Peyer's patch (tissue), 4 donors: ENCODE measurements at regions not wholly inside any gene's neighbourhood (a gene's known extent, or its start where the extent isn't known, plus 50 kb on each side); places are given as distances from the start of the nearest gene placed in this dataset.
A peak's percentile ranks its signal among the peaks of the same experiment; 100 is the strongest.
"Not testable (repeated sequence)": the region's sequence is repeated elsewhere in the genome, so short reads cannot be mapped to it uniquely, and the experiment has no call there.

Source experiments
- DNase-seq, 3 donors: peaks; one replicate each; pipeline ENCODE4 v3.0.0-alpha.2; 2017 to 2019
- H3K27ac ChIP-seq, 4 donors: fragments of 200-600 bp; sonication (generic); one replicate each; pipeline ENCODE4 v1.5.1; 2016 to 2019
- H3K27me3 ChIP-seq, 2 donors: fragments of 200-600 bp; sonication (generic); one replicate each; pipeline ENCODE4 v1.5.1; 2019
- H3K36me3 ChIP-seq, 3 donors: fragments of 200-600 bp; sonication (generic); one replicate each; pipeline ENCODE4 v1.5.1; 2016 to 2019
- H3K4me1 ChIP-seq, 4 donors: fragments of 200-600 bp; sonication (generic); one replicate each; pipeline ENCODE4 v1.5.1; 2016 to 2019
- H3K4me3 ChIP-seq, 4 donors: fragments of 200-600 bp; sonication (generic); 1 replicate in 3 of 4; 2 replicates in 1 of 4; pipeline ENCODE4 v1.5.1; 2016 to 2019; ENCODE audit warnings: mild to moderate bottlenecking in 1 of 4
- H3K9me3 ChIP-seq, 4 donors: fragments of 200-600 bp; sonication (generic); one replicate each; pipeline ENCODE4 v1.5.1; 2016 to 2019; ENCODE audit warnings: mild to moderate bottlenecking in 1 of 4
- CTCF ChIP-seq, 6 experiments: fragments of 450-650 bp in 4 of 6; fragments of 200-600 bp in 2 of 6; sonication (generic) in 1 of 6; IDR thresholded peaks; one replicate each; pipeline ENCODE4 v1.5.1; 2017 to 2019; ENCODE audit warnings: antibody characterized with exemption in 6 of 6, mild to moderate bottlenecking in 3 of 6, moderate library complexity in 1 of 6
- POLR2A ChIP-seq, 2 donors: fragments of 450-650 bp; IDR thresholded peaks; one replicate each; pipeline ENCODE4 v1.5.1; 2017; ENCODE audit warnings: antibody characterized with exemption in 2 of 2, mild to moderate bottlenecking in 2 of 2, moderate library complexity in 2 of 2

GRCh38 chr12:42030588-42030987, 114.1 kb downstream of the GXYLT1 start:
- no peak for DNase-seq
- Histone ChIP-seq H3K27me3 (no peaks in the 10 kb centered on the region), H3K27ac (no peak overlapping the region), H3K36me3 (no peaks in the 10 kb centered on the region), H3K9me3 (no peaks in the 10 kb centered on the region), H3K4me1 (no peaks in the 10 kb centered on the region), H3K4me3 (no peak overlapping the region)
- no peak for TF ChIP-seq CTCF (IDR thresholded peaks at IDR 0.05)
- no peak for TF ChIP-seq POLR2A (IDR thresholded peaks at IDR 0.05)

GRCh38 chr12:42027546-42027945, 117.1 kb downstream of the GXYLT1 start:
- TF ChIP-seq POLR2A (IDR thresholded peaks at IDR 0.05) (no peak), CTCF (IDR thresholded peaks at IDR 0.05) (no peak)
- no peak overlapping the region for H3K27ac ChIP-seq
- H3K9me3 ChIP-seq = no peaks in the 10 kb centered on the region
- no peaks in the 10 kb centered on the region for H3K4me1 ChIP-seq
- no peak overlapping the region for H3K4me3 ChIP-seq
- no peaks in the 10 kb centered on the region for H3K27me3 ChIP-seq
- no peak for DNase-seq
- no peaks in the 10 kb centered on the region for H3K36me3 ChIP-seq

GRCh38 chr12:42024495-42024830, 120.2 kb downstream of the GXYLT1 start:
- TF ChIP-seq CTCF (IDR thresholded peaks at IDR 0.05) (no peak), POLR2A (IDR thresholded peaks at IDR 0.05) (no peak)
- Histone ChIP-seq H3K36me3 (no peaks in the 10 kb centered on the region), H3K9me3 (no peaks in the 10 kb centered on the region), H3K27me3 (no peaks in the 10 kb centered on the region), H3K4me1 (no peaks in the 10 kb centered on the region), H3K4me3 (no peak overlapping the region), H3K27ac (no peak overlapping the region)
- DNase-seq = no peak

GRCh38 chr12:42023733-42024494, 120.8 kb downstream of the GXYLT1 start:
- Histone ChIP-seq H3K36me3 (no peaks in the 10 kb centered on the region), H3K4me3 (peak overlapping the region; percentile 9 to 43 (median 30)), H3K27ac (no peak overlapping the region), H3K4me1 (no peaks in the 10 kb centered on the region), H3K9me3 (no peaks in the 10 kb centered on the region), H3K27me3 (no peaks in the 10 kb centered on the region)
- DNase-seq = peak; percentile 50 to 78 (median 78)
- no peak for TF ChIP-seq POLR2A (IDR thresholded peaks at IDR 0.05)
- TF ChIP-seq CTCF (IDR thresholded peaks at IDR 0.05) = peak; percentile 60 to 86 (median 70)

GRCh38 chr12:42021937-42022336, 122.7 kb downstream of the GXYLT1 start:
- H3K4me3 ChIP-seq, H3K36me3 ChIP-seq, H3K27me3 ChIP-seq, H3K27ac ChIP-seq, DNase-seq, H3K9me3 ChIP-seq, H3K4me1 ChIP-seq: not testable (repeated sequence)

- DNase-seq = no peak
- Histone ChIP-seq H3K4me3 (no peak overlapping the region), H3K27me3 (no peaks in the 10 kb centered on the region), H3K4me1 (no peaks in the 10 kb centered on the region), H3K36me3 (no peaks in the 10 kb centered on the region), H3K9me3 (no peaks in the 10 kb centered on the region), H3K27ac (no peak overlapping the region)
- TF ChIP-seq CTCF (IDR thresholded peaks at IDR 0.05) (no peak), POLR2A (IDR thresholded peaks at IDR 0.05) (no peak)
Measured at GRCh38 chr12:42021469-42021868, 123.2 kb downstream of the GXYLT1 start.
